Activated effector memory CD4-positive, alpha-beta T cell treated with Interleukin-2 at 50 U/mL for 16 hours (primary cell): ENCODE measurements at regions not wholly inside any gene's neighbourhood (a gene's known extent, or its start where the extent isn't known, plus 50 kb on each side); places are given as distances from the start of the nearest gene placed in this dataset.

Source experiments
- DNase-seq: peaks from one replicate; pipeline ENCODE4 v3.0.0-alpha.2; 2020

DNA sequence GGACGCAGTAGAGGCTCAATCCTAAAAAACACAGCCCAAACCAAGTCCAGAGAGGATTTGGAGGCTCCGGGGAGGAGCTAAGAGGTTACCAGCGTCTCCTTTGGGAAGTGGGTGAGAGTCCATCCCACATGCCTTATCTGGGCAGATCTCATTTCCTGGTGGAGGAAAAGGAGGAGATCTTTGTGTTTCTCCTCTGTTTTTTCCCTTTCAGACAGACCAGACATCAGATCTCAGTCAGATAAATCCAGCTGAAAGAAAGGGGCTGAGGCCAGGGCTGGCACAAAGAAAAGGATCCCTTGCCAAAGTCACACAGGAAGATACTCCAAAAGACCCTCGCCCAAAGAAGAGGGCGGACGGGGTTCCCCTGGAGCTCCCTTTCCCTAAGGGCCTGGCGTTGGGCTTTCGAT lies 58.3 kb upstream of the COMTD1 start:
- no peak for DNase-seq

- DNase-seq, result no peak
These were observed 57.7 kb upstream of the COMTD1 start for GRCh38 chr10:75293446-75293820.

- no peak for DNase-seq
These were observed 57.2 kb upstream of the COMTD1 start for GRCh38 chr10:75292794-75293445.

- DNase-seq, result no peak
These were observed 56.0 kb upstream of the COMTD1 start for GRCh38 chr10:75291805-75292204.

- DNase-seq, result no peak
These were observed 52.5 kb upstream of the COMTD1 start for GRCh38 chr10:75288140-75288711.

GRCh38 chr10:75287697-75288096 lies 51.9 kb upstream of the COMTD1 start:
- DNase-seq, result no peak

GRCh38 chr10:75286901-75287300 lies 51.1 kb upstream of the COMTD1 start:
- DNase-seq, result no peak
